Stomach (tissue), 8 donors: ENCODE measurements at regions not wholly inside any gene's neighbourhood (a gene's known extent, or its start where the extent isn't known, plus 50 kb on each side); places are given as distances from the start of the nearest gene placed in this dataset.

Experiments used
- DNase-seq, 2 donors: peaks; one replicate each; pipeline versions ENCODE4 v3.0.0 to v3.0.0-alpha.2; 2013 to 2019
- H3K27ac ChIP-seq, 5 donors: fragments of 200-600 bp in 4 of 5; sonication (generic) in 4 of 5; one replicate each; pipeline ENCODE4 v1.5.1; 2013 to 2019; ENCODE audit warnings: mild to moderate bottlenecking in 1 of 5, moderate library complexity in 1 of 5
- H3K27me3 ChIP-seq, 3 donors: fragments of 200-600 bp; sonication (generic); one replicate each; pipeline ENCODE4 v1.5.1; 2017 to 2019; ENCODE audit warnings: mixed run types in 1 of 3
- H3K36me3 ChIP-seq, 4 donors: fragments of 200-600 bp; sonication (generic); 1 replicate in 3 of 4; 2 replicates in 1 of 4; pipeline ENCODE4 v1.5.1; 2016 to 2019
- H3K4me1 ChIP-seq, 4 donors: fragments of 200-600 bp; sonication (generic); one replicate each; pipeline ENCODE4 v1.5.1; 2016 to 2019
- H3K4me3 ChIP-seq, 4 donors: fragments of 200-600 bp; sonication (generic) in 3 of 4; one replicate each; pipeline ENCODE4 v1.5.1; 2016 to 2019; ENCODE audit warnings: mild to moderate bottlenecking in 1 of 4
- H3K9me3 ChIP-seq, 4 donors: fragments of 200-600 bp; sonication (generic); one replicate each; pipeline ENCODE4 v1.5.1; 2016 to 2019
- CTCF ChIP-seq, 7 experiments: fragments of 450-650 bp in 4 of 7; fragments of 200-600 bp in 3 of 7; sonication (generic) in 3 of 7; IDR thresholded peaks; one replicate each; pipeline ENCODE4 v1.5.1; 2016 to 2019; ENCODE audit warnings: antibody characterized with exemption in 7 of 7, control low read depth in 2 of 7, mild to moderate bottlenecking in 1 of 7
- EP300 ChIP-seq: sonication (generic); formaldehyde crosslinking; IDR thresholded peaks from one replicate; pipeline ENCODE4 v1.6.1; 2017; ENCODE audit warnings: antibody characterized with exemption
- POLR2A ChIP-seq, 4 donors: fragments of 450-650 bp; IDR thresholded peaks; one replicate each; pipeline ENCODE4 v1.6.1; 2016; ENCODE audit warnings: antibody characterized with exemption in 4 of 4, control low read depth in 2 of 4, mild to moderate bottlenecking in 1 of 4, moderate library complexity in 1 of 4
- POLR2AphosphoS5 ChIP-seq, 3 donors: sonication (generic); formaldehyde crosslinking; IDR thresholded peaks; one replicate each; pipeline ENCODE4 v1.6.1; 2016; ENCODE audit warnings: antibody characterized with exemption in 3 of 3
- WGBS, 5 donors: extraction: QIAGEN DNeasy Blood & Tissue Kit in 3 of 5; methylation state at CpG; one replicate each; pipeline versions ENCODE4 v1.1.5 to v1.1.7; 2013 to 2018; 5-methylcytosine and 5-hydroxymethylcytosine counted together
- intact Hi-C: fragments of 100-400 bp; cut with DNase I; formaldehyde crosslinking; loops from one replicate; pipeline ENCODE4 v1.15.1; 2023; ENCODE audit warnings: low total_unique reads
- donor health status: healthy with polysubstance abuse.
- donor health status: Bipolar disorder and iron deficiency.
- donor health status: healthy.

GRCh38 chr7:21064698-21065648, 278.3 kb upstream of the SP8 start:
- no peak for TF ChIP-seq POLR2A (IDR thresholded peaks at IDR 0.05)
- no peak overlapping the region for H3K27ac ChIP-seq
- H3K4me1 ChIP-seq, result no peaks in the 10 kb centered on the region
- DNase-seq, result no peak
- no peaks in the 10 kb centered on the region for H3K9me3 ChIP-seq
- no peaks in the 10 kb centered on the region for H3K36me3 ChIP-seq
- no peak overlapping the region for H3K4me3 ChIP-seq
- intact Hi-C loops, result no loop called here
- H3K27me3 ChIP-seq, result no peaks in the 10 kb centered on the region
- WGBS, 5 donors, result 67 to 74% (median 72%) methylated on average over 6 of the region's 6 CpGs

GRCh38 chr7:21066221-21066620, 279.5 kb upstream of the SP8 start:
- Histone ChIP-seq H3K27ac (no peak overlapping the region), H3K4me1 (no peaks in the 10 kb centered on the region), H3K27me3 (no peaks in the 10 kb centered on the region), H3K4me3 (no peak overlapping the region), H3K9me3 (no peaks in the 10 kb centered on the region), H3K36me3 (no peaks in the 10 kb centered on the region)
- no peak for TF ChIP-seq CTCF (IDR thresholded peaks at IDR 0.05)
- TF ChIP-seq POLR2AphosphoS5 (IDR thresholded peaks at IDR 0.05), result no peak
- TF ChIP-seq POLR2A (IDR thresholded peaks at IDR 0.05), result no peak
- no peak for TF ChIP-seq EP300
- intact Hi-C loops, result no loop called here
- 82 to 88% (median 86%) methylated on average over 4 of the region's 4 CpGs for WGBS, 5 donors
- DNase-seq, result no peak

- intact Hi-C loops, result no loop called here
- DNase-seq, result no peak
- no peaks in the 10 kb centered on the region for H3K9me3 ChIP-seq
- no peaks in the 10 kb centered on the region for H3K4me1 ChIP-seq
- no peak overlapping the region for H3K4me3 ChIP-seq
- H3K36me3 ChIP-seq, result no peaks in the 10 kb centered on the region
- WGBS, 5 donors, result 70 to 81% (median 76%) methylated on average over 4 of the region's 4 CpGs
- TF ChIP-seq POLR2AphosphoS5 (IDR thresholded peaks at IDR 0.05), result no peak
- TF ChIP-seq POLR2A (IDR thresholded peaks at IDR 0.05), result no peak
- no peak for TF ChIP-seq EP300
- no peak for TF ChIP-seq CTCF (IDR thresholded peaks at IDR 0.05)
- no peak overlapping the region for H3K27ac ChIP-seq
- H3K27me3 ChIP-seq, result no peaks in the 10 kb centered on the region
Observed at GRCh38 chr7:21067216-21067615, 280.5 kb upstream of the SP8 start.

GRCh38 chr7:21070571-21071090, 283.9 kb upstream of the SP8 start:
- Histone ChIP-seq H3K36me3 (no peaks in the 10 kb centered on the region), H3K4me3 (no peak overlapping the region), H3K9me3 (no peaks in the 10 kb centered on the region), H3K27ac (no peak overlapping the region), H3K4me1 (no peaks in the 10 kb centered on the region), H3K27me3 (no peaks in the 10 kb centered on the region)
- WGBS, 5 donors, result 77 to 93% (median 84%) methylated on average over 1 of the region's 1 CpG
- no peak for TF ChIP-seq POLR2A (IDR thresholded peaks at IDR 0.05)
- no peak for TF ChIP-seq CTCF (IDR thresholded peaks at IDR 0.05)
- TF ChIP-seq EP300, result no peak
- TF ChIP-seq POLR2AphosphoS5 (IDR thresholded peaks at IDR 0.05), result no peak
- DNase-seq, result no peak
- intact Hi-C loops, result no loop called here
